MM.1S (cell line): ENCODE measurements at regions not wholly inside any gene's neighbourhood (a gene's known extent, or its start where the extent isn't known, plus 50 kb on each side); places are given as distances from the start of the nearest gene placed in this dataset.

Experiments used
- CTCF ChIP-seq: fragments of 300-600 bp; sonication (generic); IDR thresholded peaks from 2 replicates; pipeline ENCODE4 v1.5.1; 2016; ENCODE audit warnings: antibody characterized with exemption, low read length, mixed read lengths
- EZH2 ChIP-seq: fragments of 300-600 bp; sonication (generic); optimal IDR thresholded peaks from 2 replicates; pipeline ENCODE3; 2017; ENCODE audit warnings: low read depth, mild to moderate bottlenecking, antibody characterized with exemption, low read length, mixed read lengths
- EZH2phosphoT487 ChIP-seq: fragments of 300-600 bp; sonication (generic); IDR thresholded peaks from 2 replicates; pipeline ENCODE4 v1.6.1; 2018; ENCODE audit warnings: antibody characterized with exemption, low read length

DNA sequence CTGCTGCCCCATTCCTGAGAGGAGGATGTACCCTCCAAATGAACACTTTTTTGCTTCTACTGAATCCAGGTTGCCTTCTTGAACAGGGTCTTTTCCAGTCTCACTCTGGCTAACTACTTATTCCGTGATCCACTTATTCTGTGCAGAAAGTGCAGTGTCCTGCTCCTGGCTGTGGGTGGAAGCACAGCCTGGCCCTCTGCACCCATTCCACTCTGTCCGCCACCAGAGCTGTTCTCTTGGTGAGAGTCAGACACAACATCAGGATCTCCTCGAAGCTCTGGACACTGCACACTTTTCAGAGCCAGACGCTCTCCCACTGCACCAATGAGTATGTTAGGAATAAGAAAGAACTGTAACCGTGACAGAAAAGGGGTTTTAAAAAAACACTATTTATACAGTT, 174.2 kb downstream of the MCHR2 start:
- no peak for TF ChIP-seq EZH2phosphoT487
- TF ChIP-seq CTCF = no peak
- no peak for TF ChIP-seq EZH2
